Prostate gland (tissue), 2 donors: ENCODE measurements at regions not wholly inside any gene's neighbourhood (a gene's known extent, or its start where the extent isn't known, plus 50 kb on each side); places are given as distances from the start of the nearest gene placed in this dataset.

Source experiments
- POLR2A ChIP-seq: fragments of 450-650 bp; IDR thresholded peaks from one replicate; pipeline ENCODE4 v1.6.1; 2016; ENCODE audit warnings: antibody characterized with exemption, mild to moderate bottlenecking
- TF ChIP-seq, protein P1 (sequence below), 4 experiments: fragments of 200-600 bp in 2 of 4; fragments of 450-650 bp in 2 of 4; sonication (generic) in 2 of 4; IDR thresholded peaks; 1 replicate in 3 of 4; 2 replicates in 1 of 4; pipeline ENCODE4 v1.5.1; 2016 to 2019; ENCODE audit warnings: antibody characterized with exemption in 4 of 4, mild to moderate bottlenecking in 2 of 4, moderate library complexity in 2 of 4

DNA sequence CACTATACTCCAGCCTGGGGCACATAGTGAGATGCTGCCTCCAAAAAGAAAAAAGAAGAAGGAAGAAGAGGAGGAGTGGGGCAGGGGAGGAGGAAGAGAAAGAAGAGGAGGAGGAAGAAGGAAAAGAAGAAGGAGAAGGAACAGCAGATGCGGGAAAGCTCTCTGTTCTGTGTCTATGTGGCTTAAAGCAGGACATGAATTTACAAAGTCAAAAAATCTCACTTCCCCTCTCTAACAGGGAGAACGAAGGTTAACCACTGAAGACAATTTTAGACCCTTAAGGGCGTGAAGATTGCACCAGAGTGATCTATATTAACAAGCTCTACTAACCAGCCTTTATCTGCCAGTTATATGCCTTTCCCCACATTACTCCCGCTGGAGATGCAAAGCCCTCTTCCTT is 258.9 kb downstream of the METTL4 start:
- TF ChIP-seq, protein P1, sequence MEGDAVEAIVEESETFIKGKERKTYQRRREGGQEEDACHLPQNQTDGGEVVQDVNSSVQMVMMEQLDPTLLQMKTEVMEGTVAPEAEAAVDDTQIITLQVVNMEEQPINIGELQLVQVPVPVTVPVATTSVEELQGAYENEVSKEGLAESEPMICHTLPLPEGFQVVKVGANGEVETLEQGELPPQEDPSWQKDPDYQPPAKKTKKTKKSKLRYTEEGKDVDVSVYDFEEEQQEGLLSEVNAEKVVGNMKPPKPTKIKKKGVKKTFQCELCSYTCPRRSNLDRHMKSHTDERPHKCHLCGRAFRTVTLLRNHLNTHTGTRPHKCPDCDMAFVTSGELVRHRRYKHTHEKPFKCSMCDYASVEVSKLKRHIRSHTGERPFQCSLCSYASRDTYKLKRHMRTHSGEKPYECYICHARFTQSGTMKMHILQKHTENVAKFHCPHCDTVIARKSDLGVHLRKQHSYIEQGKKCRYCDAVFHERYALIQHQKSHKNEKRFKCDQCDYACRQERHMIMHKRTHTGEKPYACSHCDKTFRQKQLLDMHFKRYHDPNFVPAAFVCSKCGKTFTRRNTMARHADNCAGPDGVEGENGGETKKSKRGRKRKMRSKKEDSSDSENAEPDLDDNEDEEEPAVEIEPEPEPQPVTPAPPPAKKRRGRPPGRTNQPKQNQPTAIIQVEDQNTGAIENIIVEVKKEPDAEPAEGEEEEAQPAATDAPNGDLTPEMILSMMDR (IDR thresholded peaks at IDR 0.05) = no peak
- no peak for TF ChIP-seq POLR2A
